ENCODE measurements at regions not wholly inside any gene's neighbourhood (a gene's known extent, or its start where the extent isn't known, plus 50 kb on each side); places are given as distances from the start of the nearest gene placed in this dataset.
A peak's percentile ranks its signal among the peaks of the same experiment; 100 is the strongest.

DNA sequence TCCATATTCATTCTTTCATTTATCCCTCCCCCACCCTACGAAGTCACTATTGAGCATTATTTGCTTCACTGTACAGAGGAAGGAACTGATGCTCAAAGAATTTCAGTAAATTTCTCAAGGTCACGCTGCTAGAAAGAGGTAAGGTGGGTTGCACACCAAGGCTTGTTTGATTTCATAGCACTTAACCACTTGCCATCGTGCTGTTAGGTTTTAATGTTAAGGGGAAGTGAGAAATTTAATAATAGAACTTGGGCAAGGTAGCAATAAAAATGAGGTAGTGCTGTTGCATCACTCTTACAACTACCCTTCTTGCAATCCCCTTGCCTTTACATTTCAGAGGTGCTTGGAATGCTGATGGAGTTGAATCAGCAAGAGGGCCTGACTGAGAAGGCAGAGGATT lies 343.1 kb downstream of the MID1IP1 start:
- H3K4me3 ChIP-seq (ENCODE audit: low read depth, low read length), result no peak overlapping the region
- CTCF ChIA-PET, result interaction anchor here (1.3 kb wide), 1 partner anchor 9 kb away, joined by 4 read pairs; no protein-coding TSS in a partner anchor
- POLR2A ChIA-PET, result no interaction called here
- TF ChIP-seq, protein P1, sequence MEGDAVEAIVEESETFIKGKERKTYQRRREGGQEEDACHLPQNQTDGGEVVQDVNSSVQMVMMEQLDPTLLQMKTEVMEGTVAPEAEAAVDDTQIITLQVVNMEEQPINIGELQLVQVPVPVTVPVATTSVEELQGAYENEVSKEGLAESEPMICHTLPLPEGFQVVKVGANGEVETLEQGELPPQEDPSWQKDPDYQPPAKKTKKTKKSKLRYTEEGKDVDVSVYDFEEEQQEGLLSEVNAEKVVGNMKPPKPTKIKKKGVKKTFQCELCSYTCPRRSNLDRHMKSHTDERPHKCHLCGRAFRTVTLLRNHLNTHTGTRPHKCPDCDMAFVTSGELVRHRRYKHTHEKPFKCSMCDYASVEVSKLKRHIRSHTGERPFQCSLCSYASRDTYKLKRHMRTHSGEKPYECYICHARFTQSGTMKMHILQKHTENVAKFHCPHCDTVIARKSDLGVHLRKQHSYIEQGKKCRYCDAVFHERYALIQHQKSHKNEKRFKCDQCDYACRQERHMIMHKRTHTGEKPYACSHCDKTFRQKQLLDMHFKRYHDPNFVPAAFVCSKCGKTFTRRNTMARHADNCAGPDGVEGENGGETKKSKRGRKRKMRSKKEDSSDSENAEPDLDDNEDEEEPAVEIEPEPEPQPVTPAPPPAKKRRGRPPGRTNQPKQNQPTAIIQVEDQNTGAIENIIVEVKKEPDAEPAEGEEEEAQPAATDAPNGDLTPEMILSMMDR (IDR thresholded peaks at IDR 0.05; ENCODE audit: insufficient read depth, low read depth, low read length), result no peak
- H3K27me3 ChIP-seq (ENCODE audit: control insufficient read depth, insufficient read depth, low read length), result no peaks in the 10 kb centered on the region
- no peaks in the 10 kb centered on the region for H3K36me3 ChIP-seq (ENCODE audit: control insufficient read depth, insufficient read depth, low read length)
- DNase-seq (ENCODE audit: low read depth), result no peak

DNA sequence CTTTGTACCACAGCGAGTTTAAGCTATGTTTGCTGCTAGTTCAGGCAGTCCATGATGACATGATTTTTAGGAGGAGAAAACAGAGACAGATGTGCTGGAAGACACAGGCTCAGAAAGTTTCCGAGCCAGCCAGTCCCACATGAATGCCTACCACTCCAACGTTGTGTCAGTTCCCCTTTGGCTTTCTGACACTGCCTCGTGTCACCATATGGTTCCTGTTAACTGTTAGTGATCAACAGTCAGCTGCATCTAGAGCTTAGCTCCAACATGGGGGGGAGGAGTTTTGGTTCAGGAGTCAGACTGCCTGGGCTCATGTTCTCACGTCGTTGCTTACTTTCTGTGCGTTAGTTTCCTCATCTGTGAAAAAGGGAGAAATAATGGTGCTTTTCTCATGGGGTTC lies 343.7 kb downstream of the MID1IP1 start:
- Histone ChIP-seq H3K4me3 (ENCODE audit: low read depth, low read length) (no peak overlapping the region), H3K36me3 (ENCODE audit: control insufficient read depth, insufficient read depth, low read length) (no peaks in the 10 kb centered on the region), H3K27me3 (ENCODE audit: control insufficient read depth, insufficient read depth, low read length) (no peaks in the 10 kb centered on the region)
- ChIA-PET CTCF (interaction anchor here (1.3 kb wide), 1 partner anchor 10 kb away, joined by 4 read pairs; no protein-coding TSS in a partner anchor), POLR2A (no interaction called here)
- TF ChIP-seq, protein P1 (IDR thresholded peaks at IDR 0.05; ENCODE audit: insufficient read depth, low read depth, low read length), result no peak
- DNase-seq (ENCODE audit: low read depth), result no peak

DNA sequence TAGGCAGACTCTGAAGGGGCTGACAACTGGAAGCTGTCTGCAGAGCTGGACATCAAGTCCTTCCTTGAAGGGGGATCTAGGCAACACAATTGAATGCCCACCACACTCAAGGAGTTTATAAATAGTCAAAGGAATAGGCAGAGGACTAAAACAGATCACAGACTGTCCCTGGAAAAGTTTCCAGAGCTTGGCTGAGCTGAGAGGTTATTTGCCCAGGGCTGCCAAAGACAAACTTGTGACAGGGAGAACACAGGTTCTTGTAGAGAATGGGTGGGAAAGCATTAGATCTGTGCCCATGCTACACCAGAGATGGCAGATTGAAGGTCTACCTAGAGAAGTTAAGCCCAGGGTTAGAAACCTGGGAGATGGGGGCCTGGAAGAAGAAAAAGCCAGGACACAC lies 344.6 kb downstream of the MID1IP1 start:
- H3K27me3 ChIP-seq (ENCODE audit: control insufficient read depth, insufficient read depth, low read length), result no peaks in the 10 kb centered on the region
- H3K36me3 ChIP-seq (ENCODE audit: control insufficient read depth, insufficient read depth, low read length), result no peaks in the 10 kb centered on the region
- CTCF ChIA-PET, result no interaction called here
- TF ChIP-seq, protein P1 (IDR thresholded peaks at IDR 0.05; ENCODE audit: insufficient read depth, low read depth, low read length), result no peak
- POLR2A ChIA-PET, result no interaction called here
- no peak overlapping the region for H3K4me3 ChIP-seq (ENCODE audit: low read depth, low read length)
- no peak for DNase-seq (ENCODE audit: low read depth)

DNA sequence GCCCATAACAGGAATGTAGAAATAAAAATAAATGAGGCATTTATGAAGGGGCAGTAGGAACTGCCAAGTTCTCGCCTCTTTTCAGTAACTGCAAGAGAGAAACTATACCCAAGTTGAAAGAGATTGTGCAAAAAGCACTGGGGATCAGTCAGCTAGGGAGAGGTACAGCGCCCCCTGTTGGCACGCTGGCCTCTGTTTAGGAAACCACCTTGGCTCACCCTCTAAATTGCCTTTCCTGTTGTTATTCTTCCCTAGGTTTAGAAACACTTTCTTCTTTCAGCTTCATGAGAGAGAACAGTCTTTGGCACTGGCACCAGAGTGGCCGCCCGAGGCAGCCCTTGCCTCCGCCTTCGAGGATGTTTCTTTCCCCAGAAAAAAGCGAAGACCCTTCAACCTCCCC lies 348.5 kb downstream of the MID1IP1 start:
- ChIA-PET POLR2A (no interaction called here), CTCF (interaction anchor here (0.6 to 2.9 kb wide), 12 partner anchors 9 to 414 kb away, joined by 3 to 15 read pairs (median 4); no protein-coding TSS in a partner anchor)
- TF ChIP-seq, protein P1 (IDR thresholded peaks at IDR 0.05; ENCODE audit: insufficient read depth, low read depth, low read length), result peak; percentile 77
- no peak overlapping the region for H3K4me3 ChIP-seq (ENCODE audit: low read depth, low read length)
- DNase-seq (ENCODE audit: low read depth), result no peak
- H3K36me3 ChIP-seq (ENCODE audit: control insufficient read depth, insufficient read depth, low read length), result no peaks in the 10 kb centered on the region
- H3K27me3 ChIP-seq (ENCODE audit: control insufficient read depth, insufficient read depth, low read length), result no peaks in the 10 kb centered on the region

DNA sequence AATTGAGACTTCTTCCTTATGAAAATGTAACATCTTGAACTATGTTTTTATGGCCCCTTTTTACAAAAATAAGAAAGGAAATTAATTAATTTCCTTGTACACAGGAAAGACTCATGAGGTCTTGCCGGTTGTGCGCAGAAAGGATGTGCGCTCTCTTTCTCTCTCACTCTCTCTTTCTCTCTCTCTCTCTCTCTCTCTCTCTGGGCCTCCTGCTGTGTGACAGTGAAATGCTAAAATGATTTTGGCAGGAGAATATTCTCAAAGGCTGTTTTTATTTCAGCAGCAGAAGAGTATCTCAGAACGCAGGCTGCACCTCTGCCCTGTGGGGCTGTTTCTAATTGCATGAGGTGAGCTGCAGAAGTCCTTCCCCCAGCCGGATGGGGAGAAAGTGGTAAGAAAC lies 349.0 kb downstream of the MID1IP1 start:
- CTCF ChIA-PET, result interaction anchor here (0.6 to 2.9 kb wide), 11 partner anchors 8 to 646 kb away, joined by 3 to 15 read pairs (median 4); no protein-coding TSS in a partner anchor

More for the DNA sequence above, 349.0 kb downstream of the MID1IP1 start:
- Histone ChIP-seq H3K4me3 (ENCODE audit: low read depth, low read length) (no peak overlapping the region), H3K36me3 (ENCODE audit: control insufficient read depth, insufficient read depth, low read length) (no peaks in the 10 kb centered on the region), H3K27me3 (ENCODE audit: control insufficient read depth, insufficient read depth, low read length) (no peaks in the 10 kb centered on the region)
- DNase-seq (ENCODE audit: low read depth), result no peak
- POLR2A ChIA-PET, result no interaction called here
- TF ChIP-seq, protein P1 (IDR thresholded peaks at IDR 0.05; ENCODE audit: insufficient read depth, low read depth, low read length), result no peak

Measured in BJ (cell line).